ENCODE measurements at regions not wholly inside any gene's neighbourhood (a gene's known extent, or its start where the extent isn't known, plus 50 kb on each side); places are given as distances from the start of the nearest gene placed in this dataset.

DNA sequence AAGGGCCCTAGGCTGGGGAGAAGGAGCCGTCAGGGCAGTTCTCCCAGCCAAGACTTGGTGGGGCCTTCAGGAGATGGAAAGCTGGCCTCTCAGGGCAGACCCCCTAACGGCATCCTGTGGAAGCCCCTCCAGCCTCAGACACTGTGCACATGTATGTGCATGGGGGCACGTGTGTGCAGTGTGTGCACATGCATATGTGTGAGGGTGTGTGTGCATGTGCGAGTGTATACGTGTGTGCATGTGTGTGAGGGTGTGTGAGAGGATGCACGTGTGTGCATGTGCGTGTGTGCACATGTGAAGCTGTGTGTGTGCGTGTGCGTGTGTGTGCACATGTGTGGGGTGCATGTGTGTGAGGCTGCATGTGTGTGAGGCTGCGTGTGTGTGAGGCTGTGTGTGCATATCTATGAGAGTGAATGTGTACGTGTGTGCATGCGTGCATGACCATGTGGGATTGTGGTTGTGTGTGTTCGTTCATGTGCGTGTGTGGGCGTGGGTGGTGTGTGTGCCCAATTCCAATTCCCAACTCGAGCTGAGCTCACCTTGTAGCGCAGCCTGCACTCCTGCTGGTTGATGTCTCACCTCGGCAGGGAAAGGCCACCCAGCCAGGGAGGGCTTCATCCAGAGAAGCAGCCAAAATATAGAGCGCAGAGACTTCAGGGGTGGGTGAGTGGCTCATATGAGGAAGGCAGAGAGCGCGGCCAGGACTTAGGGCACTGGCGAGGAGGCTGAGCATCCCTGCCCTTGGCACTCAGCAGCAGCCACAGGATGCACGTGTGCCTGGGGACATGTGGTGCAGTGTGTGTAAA lies 142.7 kb upstream of the PPP1R26 start:
- Mint-ChIP-seq H3K4me1 (no peaks in the 10 kb centered on the region), H3K9me3 (peaks cover 0 to 2% (median 0%) of the 10 kb centered on the region in 9 donors), H3K27me3 (peaks cover 0 to 12% (median 3%) of the 10 kb centered on the region in 5 donors), H3K4me3 (no peak overlapping the region), H3K36me3 (no peaks in the 10 kb centered on the region), H3K27ac (no peak overlapping the region)
- no peak for ATAC-seq
- POLR2A ChIA-PET: no interaction called here
- DNase-seq: peak in 1 of 10 donors; percentile 10

- Mint-ChIP-seq H3K4me1 (no peaks in the 10 kb centered on the region), H3K27me3 (peaks cover 0 to 14% (median 3%) of the 10 kb centered on the region in 5 donors), H3K9me3 (no peaks in the 10 kb centered on the region), H3K36me3 (no peaks in the 10 kb centered on the region), H3K4me3 (no peak overlapping the region), H3K27ac (no peak overlapping the region)
- POLR2A ChIA-PET: no interaction called here
- DNase-seq: peak in 2 of 10 donors; percentile 13 to 54
- no peak for ATAC-seq
Observed at GRCh38 chr9:135338546-135338945, 141.0 kb upstream of the PPP1R26 start.

DNA sequence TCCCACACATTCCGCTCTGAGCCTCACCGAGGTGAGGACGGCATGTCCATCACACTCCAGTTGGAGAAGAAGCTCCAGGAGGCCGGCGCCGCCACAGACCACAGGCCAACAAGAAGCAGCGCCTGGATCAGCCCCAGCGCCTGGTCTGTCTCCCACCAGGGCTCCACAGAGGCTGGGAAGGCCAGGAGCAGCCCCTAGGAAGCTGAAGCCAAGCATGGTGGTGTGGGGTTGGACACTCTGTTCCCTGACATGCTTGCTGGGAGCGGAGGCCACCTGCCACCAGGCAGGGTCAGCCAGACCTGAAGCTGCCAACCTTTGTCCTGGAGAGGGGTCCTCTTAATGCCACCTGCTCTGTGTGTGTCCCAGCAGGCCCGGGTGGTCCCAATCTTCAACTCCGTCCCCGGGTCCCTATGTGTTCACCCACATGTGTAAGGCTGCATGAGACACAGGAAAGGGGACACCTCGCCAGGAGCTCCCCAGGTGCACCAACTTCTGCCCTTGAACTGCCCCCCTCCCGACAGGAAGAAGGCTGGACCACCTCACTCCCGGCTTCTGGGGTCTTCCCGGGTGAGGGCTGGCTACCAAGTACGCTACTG lies 140.1 kb upstream of the PPP1R26 start:
- H3K9me3 Mint-ChIP-seq: no peaks in the 10 kb centered on the region
- H3K27me3 Mint-ChIP-seq: peaks cover 0 to 16% (median 3%) of the 10 kb centered on the region in 5 donors
- H3K4me3 Mint-ChIP-seq: no peak overlapping the region
- DNase-seq (peak in 1 of 10 donors; percentile 52), ATAC-seq (no peak)
- H3K4me1 Mint-ChIP-seq: no peaks in the 10 kb centered on the region
- H3K36me3 Mint-ChIP-seq: no peaks in the 10 kb centered on the region
- no peak overlapping the region for H3K27ac Mint-ChIP-seq
- POLR2A ChIA-PET: no interaction called here

GRCh38 chr9:135340143-135340655 lies 139.4 kb upstream of the PPP1R26 start:
- POLR2A ChIA-PET: no interaction called here
- Mint-ChIP-seq H3K27me3 (peaks cover 1 to 21% (median 4%) of the 10 kb centered on the region in 5 donors), H3K36me3 (no peaks in the 10 kb centered on the region), H3K27ac (no peak overlapping the region), H3K4me3 (no peak overlapping the region), H3K9me3 (no peaks in the 10 kb centered on the region), H3K4me1 (no peaks in the 10 kb centered on the region)
- ATAC-seq (no peak), DNase-seq (no peak)

DNA sequence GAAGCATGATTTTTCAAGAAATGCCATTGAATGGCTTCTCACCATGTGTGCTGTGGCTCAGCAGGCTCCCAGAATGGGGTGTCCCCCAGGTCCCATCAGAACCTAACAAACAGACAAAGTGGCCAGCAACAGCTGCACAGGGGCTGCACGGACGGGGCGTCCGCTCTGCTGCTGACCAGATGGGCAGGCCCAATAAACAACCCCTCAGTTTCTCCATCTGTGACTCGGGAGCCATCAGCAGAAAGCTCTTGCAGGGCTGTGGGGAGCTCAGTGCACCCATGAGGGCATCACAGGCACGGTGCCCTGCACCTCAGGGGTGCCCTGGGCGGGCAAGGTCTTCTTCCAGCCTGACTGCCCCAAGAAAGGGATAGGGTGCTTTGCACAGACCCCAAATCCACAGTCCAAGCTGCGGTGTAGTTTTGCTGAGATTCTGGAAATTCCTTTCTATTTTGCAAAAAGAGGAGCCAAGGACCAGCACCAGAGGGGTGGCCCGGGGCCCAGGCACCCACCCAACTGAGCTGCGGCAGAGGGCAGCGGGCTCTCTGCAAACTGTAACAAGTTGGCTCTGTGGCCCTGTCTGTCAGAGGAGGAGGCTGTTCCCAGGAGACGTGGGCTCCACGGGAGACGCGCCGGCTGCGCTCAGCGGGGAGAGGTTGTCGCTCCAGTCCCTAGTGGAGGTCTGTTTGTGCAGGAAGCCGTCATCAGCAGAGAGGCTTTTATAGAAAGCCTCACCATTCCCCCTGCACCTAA lies 138.7 kb upstream of the PPP1R26 start:
- Mint-ChIP-seq H3K27ac (no peak overlapping the region), H3K27me3 (peaks cover 1 to 23% (median 11%) of the 10 kb centered on the region in 5 donors), H3K36me3 (no peaks in the 10 kb centered on the region), H3K4me1 (no peaks in the 10 kb centered on the region), H3K9me3 (no peaks in the 10 kb centered on the region), H3K4me3 (no peak overlapping the region)
- DNase-seq (no peak), ATAC-seq (no peak)
- POLR2A ChIA-PET: no interaction called here

GRCh38 chr9:135341612-135342169 lies 137.9 kb upstream of the PPP1R26 start:
- Mint-ChIP-seq H3K27me3 (peaks cover 1 to 22% (median 13%) of the 10 kb centered on the region in 5 donors), H3K27ac (peak overlapping the region in 1 of 10 donors; percentile 75), H3K4me3 (no peak overlapping the region), H3K4me1 (no peaks in the 10 kb centered on the region), H3K36me3 (no peaks in the 10 kb centered on the region), H3K9me3 (no peaks in the 10 kb centered on the region)
- ATAC-seq: no peak
- POLR2A ChIA-PET: no interaction called here
- peak in 1 of 10 donors; percentile 57 for DNase-seq

DNA sequence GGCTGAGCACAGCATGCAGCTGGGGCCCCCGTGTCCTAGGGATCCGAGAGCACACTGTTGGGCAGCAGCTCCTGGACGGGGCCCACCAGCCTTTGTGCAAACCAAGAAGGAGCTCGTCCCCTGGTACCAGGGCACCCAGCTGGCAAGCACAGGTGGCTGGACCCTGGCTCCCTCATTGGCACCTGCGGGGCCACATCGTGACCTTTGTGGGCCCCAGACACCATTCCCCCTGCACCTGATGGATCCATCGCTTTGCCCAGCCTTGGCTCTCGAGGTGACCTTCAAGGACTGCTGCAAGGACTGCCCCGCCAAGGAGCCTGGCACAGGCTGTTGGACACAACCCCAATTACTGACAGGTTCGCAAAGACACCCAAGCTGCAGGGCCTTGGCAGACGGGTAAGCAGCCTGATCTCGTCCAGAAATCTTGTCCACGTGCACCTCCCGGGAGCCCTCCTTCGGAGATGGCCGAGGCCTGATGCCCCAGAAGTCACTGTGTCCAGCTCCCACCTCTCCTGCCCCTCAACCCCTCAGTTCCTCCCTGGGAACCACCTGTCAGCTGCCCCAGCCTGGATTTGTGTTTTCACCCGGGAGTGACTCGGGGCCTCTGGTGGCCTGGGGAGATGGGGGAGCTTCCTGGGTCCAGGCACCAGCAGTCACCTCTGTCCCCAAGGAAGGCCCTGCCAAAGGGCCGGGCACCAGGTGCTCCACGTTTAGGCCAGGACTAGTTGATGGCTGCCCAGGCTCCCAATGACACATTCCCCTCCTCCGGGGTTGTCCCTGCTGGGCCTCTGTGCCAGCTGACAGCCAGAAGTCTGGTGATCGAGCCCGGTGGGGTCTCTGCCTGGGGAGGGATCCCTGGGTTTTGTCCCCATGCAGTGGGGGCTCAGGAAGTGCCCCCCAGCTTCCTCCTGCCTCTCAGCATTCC lies 137.1 kb upstream of the PPP1R26 start:
- no peaks in the 10 kb centered on the region for H3K36me3 Mint-ChIP-seq
- H3K4me1 Mint-ChIP-seq: no peaks in the 10 kb centered on the region
- H3K9me3 Mint-ChIP-seq: no peaks in the 10 kb centered on the region
- peak overlapping the region in 1 of 10 donors; percentile 75 for H3K27ac Mint-ChIP-seq
- ATAC-seq (no peak), DNase-seq (peak in 1 of 10 donors; percentile 59)
- H3K4me3 Mint-ChIP-seq: no peak overlapping the region
- POLR2A ChIA-PET: no interaction called here
- peaks cover 0 to 24% (median 13%) of the 10 kb centered on the region in 5 donors for H3K27me3 Mint-ChIP-seq

DNA sequence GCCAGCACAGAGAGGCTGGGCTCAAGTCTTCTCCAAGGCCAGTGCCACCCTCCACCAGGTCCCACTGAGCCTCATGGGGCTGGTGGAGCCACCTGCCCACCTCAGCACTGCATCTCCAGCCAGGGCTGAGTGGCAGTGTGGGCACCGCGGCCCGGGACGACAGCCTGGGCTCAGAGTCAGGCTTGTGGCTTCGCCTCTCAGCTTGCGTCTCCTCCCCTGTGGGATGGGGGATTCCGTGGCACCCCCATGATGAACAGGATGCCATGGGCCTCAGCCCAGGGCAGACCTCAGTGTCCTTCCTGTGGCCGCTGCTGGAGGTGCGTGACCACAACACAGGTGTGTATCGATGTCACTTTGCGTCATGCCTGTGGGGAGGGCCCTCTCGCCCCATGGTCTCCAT lies 136.4 kb upstream of the PPP1R26 start:
- POLR2A ChIA-PET: no interaction called here
- ATAC-seq (no peak), DNase-seq (peak in 1 of 10 donors; percentile 52)
- H3K27me3 Mint-ChIP-seq: peaks cover 0 to 24% (median 13%) of the 10 kb centered on the region in 5 donors
- H3K36me3 Mint-ChIP-seq: no peaks in the 10 kb centered on the region
- no peak overlapping the region for H3K4me3 Mint-ChIP-seq
- no peak overlapping the region for H3K27ac Mint-ChIP-seq
- H3K4me1 Mint-ChIP-seq: no peaks in the 10 kb centered on the region
- no peaks in the 10 kb centered on the region for H3K9me3 Mint-ChIP-seq

GRCh38 chr9:135343837-135344522 lies 135.6 kb upstream of the PPP1R26 start:
- ATAC-seq: peak in 1 of 2 donors; percentile 41

GRCh38 chr9:135344523-135344901 lies 135.1 kb upstream of the PPP1R26 start:
- Mint-ChIP-seq H3K9me3 (no peaks in the 10 kb centered on the region), H3K36me3 (no peaks in the 10 kb centered on the region), H3K27me3 (peaks cover 0 to 20% (median 13%) of the 10 kb centered on the region in 5 donors), H3K27ac (no peak overlapping the region), H3K4me1 (no peaks in the 10 kb centered on the region), H3K4me3 (no peak overlapping the region)
- POLR2A ChIA-PET: no interaction called here
- DNase-seq (no peak), ATAC-seq (no peak)

More at GRCh38 chr9:135343837-135344522, 135.6 kb upstream of the PPP1R26 start:
- Mint-ChIP-seq H3K27ac (no peak overlapping the region), H3K4me1 (no peaks in the 10 kb centered on the region), H3K36me3 (no peaks in the 10 kb centered on the region), H3K27me3 (peaks cover 0 to 20% (median 14%) of the 10 kb centered on the region in 5 donors), H3K4me3 (no peak overlapping the region), H3K9me3 (no peaks in the 10 kb centered on the region)
- peak in 8 of 10 donors; percentile 9 to 60 (median 22) for DNase-seq
- POLR2A ChIA-PET: no interaction called here

DNA sequence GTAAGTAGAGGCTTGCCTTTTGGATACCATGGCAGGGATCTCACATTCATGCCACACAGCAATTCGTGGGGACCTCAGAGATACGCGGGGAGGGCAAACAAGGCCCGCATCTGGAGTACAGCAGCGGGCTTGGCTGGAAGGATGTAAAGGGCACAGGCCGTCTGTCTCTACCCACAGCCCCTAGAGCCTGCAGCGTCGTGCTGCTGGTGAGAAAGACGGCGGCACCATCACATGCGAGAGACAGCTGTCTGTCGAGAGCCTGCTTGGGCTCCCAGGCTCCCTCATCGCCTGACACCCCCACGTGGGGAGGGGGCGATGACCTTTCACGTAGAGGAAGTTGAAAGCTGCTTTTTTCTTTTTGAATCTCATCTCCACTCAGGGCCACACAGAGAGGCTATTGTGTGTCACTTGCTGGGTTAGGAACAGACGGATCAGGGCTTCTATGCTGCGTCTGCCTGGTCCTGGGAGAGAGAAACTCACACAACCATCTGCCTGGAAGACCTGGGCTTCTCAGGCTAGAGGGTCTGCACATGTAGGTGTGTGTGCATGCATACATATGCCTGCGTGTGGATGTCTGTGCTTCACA lies 134.6 kb upstream of the PPP1R26 start:
- Mint-ChIP-seq H3K27me3 (peaks cover 0 to 17% (median 13%) of the 10 kb centered on the region in 5 donors), H3K4me3 (no peak overlapping the region)

More for the DNA sequence above, 134.6 kb upstream of the PPP1R26 start:
- POLR2A ChIA-PET: no interaction called here
- H3K9me3 Mint-ChIP-seq: no peaks in the 10 kb centered on the region
- no peaks in the 10 kb centered on the region for H3K36me3 Mint-ChIP-seq
- no peak for DNase-seq
- H3K4me1 Mint-ChIP-seq: no peaks in the 10 kb centered on the region
- no peak for ATAC-seq
- no peak overlapping the region for H3K27ac Mint-ChIP-seq

Measured in naive thymus-derived CD8-positive, alpha-beta T cell (primary cell).